Limb (tissue), 2 donors: ENCODE measurements at regions not wholly inside any gene's neighbourhood (a gene's known extent, or its start where the extent isn't known, plus 50 kb on each side); places are given as distances from the start of the nearest gene placed in this dataset.
"Not testable (repeated sequence)": the region's sequence is repeated elsewhere in the genome, so short reads cannot be mapped to it uniquely, and the experiment has no call there.

ENCODE experiments used
- DNase-seq, 2 donors: peaks; one replicate each; pipeline ENCODE4 v3.0.0-alpha.2; 2016; ENCODE audit errors: extremely low spot score in 2 of 2

DNA sequence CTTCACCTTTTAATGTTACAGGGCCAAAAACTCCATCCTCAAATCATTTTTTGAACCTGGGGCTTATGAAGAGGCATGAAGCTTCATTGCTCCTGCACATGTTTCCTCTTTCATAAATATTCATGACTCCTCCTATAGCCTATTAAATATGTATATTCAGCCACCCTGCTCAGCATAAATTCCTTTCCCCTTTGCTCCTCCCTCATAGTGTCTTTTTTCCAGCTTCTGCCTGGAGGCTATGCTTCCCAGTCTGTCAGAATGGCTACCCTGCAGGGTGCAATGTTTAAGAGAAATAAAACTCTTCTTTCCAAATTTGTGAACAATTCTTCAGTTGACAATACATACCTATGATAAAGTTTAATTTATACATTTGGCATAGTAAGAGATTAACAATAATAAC is 1082.9 kb upstream of the CDH18 start:
- no peak for DNase-seq

DNA sequence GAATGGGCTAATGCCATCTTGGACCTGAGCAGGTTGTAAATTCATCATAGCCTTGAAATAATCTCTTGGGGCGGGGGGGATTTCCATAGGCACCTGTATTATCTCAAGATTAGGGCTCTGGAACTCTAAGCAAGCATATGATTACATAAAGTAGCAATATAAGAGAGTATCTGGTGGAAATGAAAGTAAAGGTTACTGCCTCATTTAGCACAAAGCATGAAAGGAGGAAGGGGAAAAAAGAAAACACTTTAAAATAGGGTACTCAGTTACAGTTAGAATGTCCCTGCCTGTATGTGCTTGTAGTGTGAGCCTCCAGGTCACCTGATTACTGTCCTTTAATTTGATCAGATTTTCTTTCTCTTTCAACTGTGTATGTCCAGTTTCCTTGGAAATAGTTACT is 1079.7 kb upstream of the CDH18 start:
- DNase-seq, result no peak

DNA sequence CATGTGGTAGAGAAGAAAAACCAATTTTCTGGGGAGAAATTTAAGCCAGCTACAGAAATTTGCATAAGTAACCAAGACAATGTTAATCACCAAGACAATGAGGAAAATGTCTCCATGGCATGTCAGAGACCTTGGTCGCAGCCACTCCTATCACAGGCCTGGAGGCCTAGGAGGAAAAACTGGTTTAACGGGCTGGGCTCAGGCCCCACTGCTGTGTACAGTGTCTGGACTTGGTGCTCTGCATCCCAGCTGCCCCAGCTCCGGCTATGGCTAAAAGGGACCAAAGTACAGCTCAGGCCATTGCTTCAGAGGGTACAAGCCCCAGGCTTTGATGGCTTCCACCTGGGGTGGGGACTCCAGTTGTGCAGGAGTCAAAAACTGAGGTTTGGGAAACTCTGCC is 1075.1 kb upstream of the CDH18 start:
- no peak for DNase-seq

DNA sequence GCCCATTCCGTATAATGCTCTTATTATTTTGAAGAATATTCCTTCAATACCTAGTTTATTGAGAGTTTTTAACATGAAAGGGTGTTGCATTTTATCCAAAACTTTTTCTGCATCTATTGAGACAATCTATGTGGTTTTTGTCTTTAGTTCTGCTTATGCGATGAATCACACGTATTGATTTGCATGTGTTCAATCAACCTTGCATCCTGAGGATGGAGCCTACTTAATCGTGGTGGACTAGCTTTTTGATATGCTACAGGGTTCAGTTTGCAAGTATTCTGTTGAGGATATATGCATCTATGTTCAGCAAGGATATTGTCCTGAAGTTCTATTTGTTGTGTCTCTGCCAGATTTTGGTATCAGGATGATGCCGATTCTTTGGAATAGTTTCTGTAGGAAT is 1070.3 kb upstream of the CDH18 start:
- DNase-seq, result no peak

GRCh38 chr5:21051945-21052344 is 1063.9 kb upstream of the CDH18 start:
- no peak for DNase-seq

- no peak for DNase-seq
Measured at GRCh38 chr5:21049901-21050300, 1061.9 kb upstream of the CDH18 start.

DNA sequence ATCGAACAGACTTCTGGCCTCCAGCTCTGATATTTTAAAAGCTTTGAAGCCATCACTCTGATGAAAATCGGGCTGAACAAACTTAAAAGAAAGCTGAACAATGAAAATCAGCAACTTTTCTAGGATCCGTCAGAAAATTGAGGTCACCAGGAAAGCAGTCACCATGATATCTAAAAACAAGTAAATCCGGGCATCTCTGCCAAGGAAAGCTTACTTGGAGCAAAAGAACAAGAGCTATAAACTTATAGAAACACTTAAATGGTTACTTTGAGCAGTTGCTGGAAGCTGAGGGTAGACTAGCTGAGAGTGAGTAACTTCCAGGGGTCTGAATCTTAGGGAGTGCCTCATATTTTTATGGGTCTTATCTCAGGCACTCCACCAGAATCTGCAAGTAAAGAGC is 1043.0 kb upstream of the CDH18 start:
- DNase-seq, result no peak

GRCh38 chr5:21024966-21025365 is 1037.0 kb upstream of the CDH18 start:
- DNase-seq, result no peak

GRCh38 chr5:21013237-21013636 is 1025.2 kb upstream of the CDH18 start:
- DNase-seq, result no peak

GRCh38 chr5:21007781-21008180 is 1019.8 kb upstream of the CDH18 start:
- DNase-seq, result no peak

- DNase-seq, result not testable (repeated sequence)
Measured at GRCh38 chr5:20988933-20989332, 1000.9 kb upstream of the CDH18 start.

- no peak for DNase-seq
Measured at GRCh38 chr5:20985754-20986153, 997.8 kb upstream of the CDH18 start.

DNA sequence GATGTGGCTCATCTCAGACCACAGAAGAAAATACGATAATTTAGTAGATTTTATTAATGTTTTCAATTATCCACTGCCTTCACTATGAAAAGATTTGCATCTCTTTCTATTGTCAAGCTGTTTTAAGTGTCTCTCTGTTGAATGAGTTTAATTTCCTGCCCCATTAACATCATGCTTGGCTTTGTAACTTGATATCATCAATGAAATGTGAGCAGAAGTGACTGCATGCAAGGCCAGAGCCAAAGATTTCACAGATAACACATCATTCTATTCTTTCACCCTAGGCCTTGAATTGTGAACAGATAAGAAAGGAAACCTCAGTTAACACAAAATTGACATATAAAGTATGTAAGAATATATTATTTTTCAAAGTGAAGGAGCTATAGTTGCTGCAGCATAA is 986.4 kb upstream of the CDH18 start:
- DNase-seq, result no peak

DNA sequence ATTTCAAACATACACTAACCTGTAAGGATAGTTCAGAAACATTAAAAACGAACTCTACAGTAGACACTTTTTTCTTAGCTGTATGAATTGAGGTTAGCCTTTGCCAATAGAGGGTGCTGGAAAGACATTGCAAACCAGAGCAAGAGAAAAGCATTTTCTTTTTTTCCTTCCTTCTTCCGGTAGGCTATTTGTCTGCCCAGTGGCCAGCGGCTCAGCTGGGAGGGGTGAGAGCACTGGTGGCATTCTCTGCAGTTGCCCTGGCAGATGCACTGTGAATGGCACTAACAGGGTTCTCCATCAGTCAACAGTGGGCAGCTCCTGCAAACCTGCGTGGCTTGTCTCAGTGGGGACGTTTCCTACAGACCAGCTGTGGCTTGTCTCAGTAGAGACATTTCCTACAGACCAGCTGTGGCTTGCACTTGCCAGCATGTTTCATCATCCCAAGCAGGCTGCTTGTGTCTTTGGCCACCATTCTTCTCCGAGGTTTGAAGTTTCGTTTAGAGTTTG is 984.5 kb upstream of the CDH18 start:
- DNase-seq, result peak; percentile 14 to 40

DNA sequence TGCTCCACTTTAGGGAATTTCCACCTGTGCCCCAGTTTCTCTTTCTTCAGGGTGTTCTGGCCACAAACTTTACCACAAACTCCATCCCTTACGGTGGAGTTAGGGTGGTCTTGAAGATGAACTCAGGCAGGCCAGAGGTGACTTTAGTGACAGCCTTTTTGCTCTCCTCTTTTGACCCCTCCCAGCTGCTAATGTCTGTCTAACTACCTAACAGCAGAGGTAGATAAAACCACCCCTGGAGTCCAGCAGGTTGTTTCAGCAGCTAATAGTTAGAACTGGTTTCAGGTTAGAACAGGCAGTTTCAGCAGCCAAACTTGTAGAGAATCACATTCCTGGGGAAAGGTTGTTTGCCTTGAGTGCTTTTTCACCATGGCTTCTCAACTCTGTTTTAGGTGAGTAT is 971.3 kb upstream of the CDH18 start:
- DNase-seq, result no peak

DNA sequence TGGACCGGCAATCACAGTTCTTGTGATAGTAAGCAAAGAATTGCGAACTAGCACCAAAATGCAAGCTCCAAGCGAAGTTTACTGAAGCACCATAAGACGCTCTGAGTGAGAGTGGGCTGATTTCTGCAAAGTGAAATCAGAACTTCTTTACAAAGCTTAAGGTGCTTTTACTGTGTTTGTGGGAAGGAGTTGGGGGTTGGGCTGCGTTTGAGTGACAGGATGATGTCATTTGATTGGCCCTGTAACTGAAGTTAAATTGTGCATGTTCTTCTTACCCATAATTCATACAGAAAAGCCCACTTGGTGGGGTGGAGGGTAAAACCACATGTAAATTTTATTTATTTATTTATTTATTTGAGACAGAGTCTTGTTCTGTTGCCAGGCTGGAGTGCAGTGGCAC is 970.6 kb upstream of the CDH18 start:
- no peak for DNase-seq

DNA sequence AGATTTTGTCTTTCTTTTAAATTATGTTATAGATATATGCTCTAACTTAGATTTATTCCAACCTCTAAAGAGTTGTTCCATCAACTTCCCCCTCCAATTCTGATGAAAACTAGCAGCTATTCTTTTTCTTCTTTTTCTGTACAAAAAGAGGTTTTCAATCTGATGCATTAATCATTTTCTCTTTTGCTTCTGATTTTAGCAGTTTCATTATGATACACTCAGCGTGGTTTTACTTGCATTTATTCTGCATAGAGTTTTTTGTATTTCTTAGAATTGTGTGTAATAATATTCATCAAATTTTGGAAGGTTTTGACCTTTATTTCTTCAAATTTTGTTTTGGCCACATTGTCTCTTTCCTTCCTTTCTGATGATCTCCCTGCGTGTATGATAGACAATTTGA is 968.1 kb upstream of the CDH18 start:
- no peak for DNase-seq

DNA sequence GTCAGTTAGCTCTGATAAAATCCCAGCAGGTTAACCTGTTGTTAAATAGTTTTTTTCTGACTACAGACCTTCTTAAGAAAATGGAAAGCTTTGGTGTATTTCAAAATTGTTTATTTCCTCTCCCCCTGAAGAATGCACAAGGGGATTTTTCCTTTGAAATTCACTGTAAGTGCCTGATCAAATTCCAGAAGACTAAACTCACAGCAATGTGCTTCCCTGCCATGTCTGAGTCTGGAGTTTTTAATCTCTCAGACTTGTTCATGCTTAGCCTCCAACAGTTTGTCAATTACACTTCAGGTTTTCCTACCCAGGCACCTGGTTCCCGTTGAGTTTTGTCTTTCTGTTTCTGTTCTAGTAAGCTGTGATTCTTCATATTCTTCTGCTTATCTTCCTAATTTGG is 961.6 kb upstream of the CDH18 start:
- DNase-seq, result no peak

- not testable (repeated sequence) for DNase-seq
Measured at GRCh38 chr5:20943183-20943971, 955.4 kb upstream of the CDH18 start.

DNA sequence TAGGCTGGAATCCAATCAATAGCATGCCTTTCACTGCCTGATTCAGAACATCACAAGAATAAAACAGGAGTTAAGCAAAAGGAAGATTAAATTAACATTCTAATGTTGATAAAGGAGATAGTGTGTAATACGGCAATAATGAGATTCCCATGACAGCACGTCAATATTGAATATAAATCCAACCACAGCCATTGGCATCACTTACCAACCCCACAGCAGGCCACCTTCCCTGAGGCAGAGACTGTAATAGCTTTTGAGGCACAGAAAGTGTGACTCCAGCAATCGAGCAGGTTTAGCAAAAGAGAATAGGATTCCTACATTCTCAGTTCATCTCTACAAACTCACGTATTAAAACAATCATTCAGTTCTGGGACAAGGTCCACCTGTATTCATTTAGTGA is 954.6 kb upstream of the CDH18 start:
- DNase-seq, result not testable (repeated sequence)

- DNase-seq, result not testable (repeated sequence)
Measured at GRCh38 chr5:20940786-20941185, 952.8 kb upstream of the CDH18 start.

GRCh38 chr5:20890936-20891335 is 902.9 kb upstream of the CDH18 start:
- not testable (repeated sequence) for DNase-seq

DNA sequence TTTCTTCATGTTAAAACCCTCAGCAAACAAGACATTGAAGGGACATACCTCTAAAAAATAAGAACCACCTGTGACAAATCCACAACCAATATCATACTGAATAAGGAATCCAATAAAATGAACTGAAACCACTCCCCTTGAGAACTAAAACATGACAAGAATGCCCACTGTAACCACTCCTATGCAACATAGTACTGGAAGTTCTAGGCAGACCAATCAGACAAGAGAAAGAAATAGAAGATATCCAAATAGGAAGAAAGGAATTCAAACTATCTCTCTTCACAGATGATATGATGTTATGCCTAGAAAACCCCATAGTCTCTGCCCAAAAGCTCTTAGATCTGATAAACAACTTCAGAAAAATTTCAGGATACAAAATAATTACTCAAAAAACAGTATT is 887.7 kb upstream of the CDH18 start:
- not testable (repeated sequence) for DNase-seq
